Prostate gland (tissue), 2 donors: ENCODE measurements at regions not wholly inside any gene's neighbourhood (a gene's known extent, or its start where the extent isn't known, plus 50 kb on each side); places are given as distances from the start of the nearest gene placed in this dataset.

Experiments used
- DNase-seq: peaks from one replicate; pipeline ENCODE4 v3.0.0-alpha.2; 2019; ENCODE audit warnings: low spot score
- H3K27ac ChIP-seq, 2 donors: fragments of 200-600 bp; sonication (generic); 2 replicates each; pipeline ENCODE4 v1.5.1; 2017 to 2019
- H3K27me3 ChIP-seq: fragments of 200-600 bp; sonication (generic); replicated peaks from 2 replicates; pipeline ENCODE4 v1.5.1; 2019; ENCODE audit not compliant: insufficient read depth
- H3K36me3 ChIP-seq, 2 donors: fragments of 200-600 bp; sonication (generic); 1 replicate in 1 of 2; 2 replicates in 1 of 2; pipeline versions ENCODE4 v1.5.1 to v1.8.1; 2017 to 2019
- H3K4me1 ChIP-seq: fragments of 200-600 bp; sonication (generic); replicated peaks from 2 replicates; pipeline ENCODE4 v1.5.1; 2019
- H3K4me3 ChIP-seq, 2 donors: fragments of 200-600 bp; sonication (generic); 2 replicates each; pipeline ENCODE4 v1.5.1; 2017 to 2019
- H3K9me3 ChIP-seq: fragments of 200-600 bp; sonication (generic); 2 replicates; pipeline ENCODE4 v1.5.1; 2017
- CTCF ChIP-seq, 4 experiments: fragments of 200-600 bp in 2 of 4; fragments of 450-650 bp in 2 of 4; sonication (generic) in 2 of 4; IDR thresholded peaks; 1 replicate in 3 of 4; 2 replicates in 1 of 4; pipeline ENCODE4 v1.5.1; 2016 to 2019; ENCODE audit warnings: antibody characterized with exemption in 4 of 4, mild to moderate bottlenecking in 2 of 4, moderate library complexity in 2 of 4
- POLR2A ChIP-seq: fragments of 450-650 bp; IDR thresholded peaks from one replicate; pipeline ENCODE4 v1.6.1; 2016; ENCODE audit warnings: antibody characterized with exemption, mild to moderate bottlenecking
- POLR2AphosphoS5 ChIP-seq: sonication (generic); formaldehyde crosslinking; IDR thresholded peaks from one replicate; pipeline ENCODE4 v1.6.1; 2017; ENCODE audit warnings: antibody characterized with exemption
- WGBS: methylation state at CpG from one replicate; pipeline ENCODE4 v1.1.5; 2018; 5-methylcytosine and 5-hydroxymethylcytosine counted together
- intact Hi-C: fragments of 100-400 bp; cut with DNase I; formaldehyde crosslinking; loops from one replicate; pipeline ENCODE4 v1.14.2; 2022

GRCh38 chr2:41180387-41180786, 728.5 kb upstream of the SLC8A1 start:
- TF ChIP-seq POLR2AphosphoS5 (no peak), POLR2A (no peak), CTCF (IDR thresholded peaks at IDR 0.05) (no peak)
- no peak for DNase-seq

GRCh38 chr2:41182961-41183360, 731.1 kb upstream of the SLC8A1 start:
- Histone ChIP-seq H3K4me1 (no peaks in the 10 kb centered on the region), H3K27ac (no peak overlapping the region), H3K9me3 (no peaks in the 10 kb centered on the region), H3K4me3 (no peak overlapping the region), H3K27me3 (no peaks in the 10 kb centered on the region), H3K36me3 (no peaks in the 10 kb centered on the region)
- intact Hi-C loops = no loop called here
- 71% methylated on average over 5 of the region's 5 CpGs for WGBS
- TF ChIP-seq CTCF (IDR thresholded peaks at IDR 0.05) = no peak
- TF ChIP-seq POLR2A = no peak
- TF ChIP-seq POLR2AphosphoS5 = no peak
- no peak for DNase-seq

More at GRCh38 chr2:41180387-41180786, 728.5 kb upstream of the SLC8A1 start:
- H3K4me1 ChIP-seq = no peaks in the 10 kb centered on the region
- H3K9me3 ChIP-seq = no peaks in the 10 kb centered on the region
- intact Hi-C loops = no loop called here
- no peak overlapping the region for H3K4me3 ChIP-seq
- no peak overlapping the region for H3K27ac ChIP-seq
- WGBS = 43% methylated on average over 2 of the region's 2 CpGs
- H3K36me3 ChIP-seq = no peaks in the 10 kb centered on the region
- H3K27me3 ChIP-seq = no peaks in the 10 kb centered on the region

- no peaks in the 10 kb centered on the region for H3K36me3 ChIP-seq
- H3K27ac ChIP-seq = no peak overlapping the region
- H3K9me3 ChIP-seq = no peaks in the 10 kb centered on the region
- DNase-seq = no peak
- no peaks in the 10 kb centered on the region for H3K4me1 ChIP-seq
- no peak for TF ChIP-seq CTCF (IDR thresholded peaks at IDR 0.05)
- TF ChIP-seq POLR2A = no peak
- TF ChIP-seq POLR2AphosphoS5 = peak; percentile 5
- H3K4me3 ChIP-seq = no peak overlapping the region
- WGBS = 30% methylated on average over 5 of the region's 5 CpGs
- intact Hi-C loops = no loop called here
- no peaks in the 10 kb centered on the region for H3K27me3 ChIP-seq
Measured at GRCh38 chr2:41187376-41188122, 735.7 kb upstream of the SLC8A1 start.

- Histone ChIP-seq H3K4me3 (no peak overlapping the region), H3K9me3 (no peaks in the 10 kb centered on the region), H3K4me1 (no peaks in the 10 kb centered on the region), H3K27ac (no peak overlapping the region), H3K36me3 (no peaks in the 10 kb centered on the region), H3K27me3 (no peaks in the 10 kb centered on the region)
- intact Hi-C loops = no loop called here
- TF ChIP-seq POLR2A (no peak), CTCF (IDR thresholded peaks at IDR 0.05) (no peak), POLR2AphosphoS5 (no peak)
- DNase-seq = no peak
- WGBS = 64% methylated on average over 5 of the region's 5 CpGs
Measured at GRCh38 chr2:41194230-41194629, 742.3 kb upstream of the SLC8A1 start.

- Histone ChIP-seq H3K4me3 (no peak overlapping the region), H3K27me3 (no peaks in the 10 kb centered on the region), H3K9me3 (no peaks in the 10 kb centered on the region), H3K27ac (no peak overlapping the region), H3K4me1 (no peaks in the 10 kb centered on the region), H3K36me3 (no peaks in the 10 kb centered on the region)
- intact Hi-C loops = no loop called here
- TF ChIP-seq CTCF (IDR thresholded peaks at IDR 0.05) (no peak), POLR2A (no peak), POLR2AphosphoS5 (no peak)
- 69% methylated on average over 4 of the region's 4 CpGs for WGBS
- DNase-seq = no peak
Measured at GRCh38 chr2:41197781-41198180, 745.9 kb upstream of the SLC8A1 start.
